ENCODE measurements at regions not wholly inside any gene's neighbourhood (a gene's known extent, or its start where the extent isn't known, plus 50 kb on each side); places are given as distances from the start of the nearest gene placed in this dataset.

DNA sequence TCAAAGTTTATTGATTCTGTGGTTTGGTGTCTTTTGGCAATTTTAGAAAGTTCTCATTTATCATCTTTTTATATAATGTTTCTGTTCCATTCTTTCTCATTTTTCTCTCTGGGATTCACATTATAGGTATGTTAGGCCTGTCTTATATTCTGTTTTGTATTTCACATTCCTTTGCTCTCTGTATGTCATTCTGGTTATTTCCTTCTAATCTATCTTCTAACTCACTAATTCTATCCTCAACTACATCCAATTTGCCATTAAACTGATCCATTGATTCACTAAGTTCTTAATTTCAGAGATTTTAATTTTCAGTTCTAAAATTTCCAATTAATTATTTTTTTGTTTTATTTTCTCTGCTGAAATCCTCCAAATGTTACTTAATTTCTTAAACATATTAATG, 234.8 kb downstream of the FOXD2 start:
- TF ChIP-seq, protein P1, sequence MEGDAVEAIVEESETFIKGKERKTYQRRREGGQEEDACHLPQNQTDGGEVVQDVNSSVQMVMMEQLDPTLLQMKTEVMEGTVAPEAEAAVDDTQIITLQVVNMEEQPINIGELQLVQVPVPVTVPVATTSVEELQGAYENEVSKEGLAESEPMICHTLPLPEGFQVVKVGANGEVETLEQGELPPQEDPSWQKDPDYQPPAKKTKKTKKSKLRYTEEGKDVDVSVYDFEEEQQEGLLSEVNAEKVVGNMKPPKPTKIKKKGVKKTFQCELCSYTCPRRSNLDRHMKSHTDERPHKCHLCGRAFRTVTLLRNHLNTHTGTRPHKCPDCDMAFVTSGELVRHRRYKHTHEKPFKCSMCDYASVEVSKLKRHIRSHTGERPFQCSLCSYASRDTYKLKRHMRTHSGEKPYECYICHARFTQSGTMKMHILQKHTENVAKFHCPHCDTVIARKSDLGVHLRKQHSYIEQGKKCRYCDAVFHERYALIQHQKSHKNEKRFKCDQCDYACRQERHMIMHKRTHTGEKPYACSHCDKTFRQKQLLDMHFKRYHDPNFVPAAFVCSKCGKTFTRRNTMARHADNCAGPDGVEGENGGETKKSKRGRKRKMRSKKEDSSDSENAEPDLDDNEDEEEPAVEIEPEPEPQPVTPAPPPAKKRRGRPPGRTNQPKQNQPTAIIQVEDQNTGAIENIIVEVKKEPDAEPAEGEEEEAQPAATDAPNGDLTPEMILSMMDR (conservative IDR thresholded peaks at IDR 0.05; ENCODE audit: low read depth, low read length): no peak
- TF ChIP-seq EZH2phosphoT487 (IDR thresholded peaks at IDR 0.05; ENCODE audit: borderline replicate concordance, low read length) (no peak), EZH2 (IDR thresholded peaks at IDR 0.05; ENCODE audit: low read length, unreplicated experiment) (no peak)
